ENCODE measurements at regions not wholly inside any gene's neighbourhood (a gene's known extent, or its start where the extent isn't known, plus 50 kb on each side); places are given as distances from the start of the nearest gene placed in this dataset.

DNA sequence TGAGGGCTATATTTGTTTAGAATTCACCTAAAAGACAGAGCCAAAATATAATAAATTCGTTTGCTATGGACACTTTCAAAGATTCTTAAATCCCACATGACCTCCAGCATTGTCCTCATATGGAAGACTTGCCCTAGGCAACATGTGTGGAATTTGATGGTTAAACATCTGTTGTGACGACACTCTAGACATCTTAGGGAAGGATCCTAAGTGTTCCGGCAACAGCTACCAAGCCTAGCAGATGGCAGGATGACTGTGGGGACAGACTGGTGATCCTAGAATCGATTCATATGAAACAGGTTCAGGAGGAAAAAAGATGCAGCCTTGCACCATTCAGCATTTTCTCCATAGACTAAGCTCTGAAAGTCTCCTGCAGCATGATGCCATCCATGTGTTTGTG, 77.6 kb upstream of the BACH2 start:
- Histone ChIP-seq H3K9me3 (ENCODE audit: low read depth, low read length, poor library complexity, severe bottlenecking) (no peaks in the 10 kb centered on the region), H3K4me1 (ENCODE audit: insufficient read depth, low read length, poor library complexity, severe bottlenecking) (peaks cover 4% of the 10 kb centered on the region), H3K36me3 (ENCODE audit: insufficient read depth, low read length, poor library complexity, severe bottlenecking) (no peaks in the 10 kb centered on the region), H3K27ac (ENCODE audit: low read depth, low read length, poor library complexity, severe bottlenecking) (no peak overlapping the region), H3K27me3 (replicated peaks; ENCODE audit: insufficient read depth, low read depth, low read length, poor library complexity) (peaks cover 5% of the 10 kb centered on the region), H3K4me3 (ENCODE audit: low read depth, low read length, poor library complexity, severe bottlenecking) (no peak overlapping the region)
- BruUV-seq (replicated peaks): no TSS peak
- TF ChIP-seq EZH2 (IDR thresholded peaks at IDR 0.05; ENCODE audit: borderline replicate concordance, low read depth, low read length, poor library complexity, severe bottlenecking): no peak
- DNase-seq (ENCODE audit: low spot score): no peak
- ChIA-PET POLR2A (ENCODE audit: low non-redundant PET) (no interaction called here), CTCF (no interaction called here)
- intact Hi-C loops (cut with micrococcal nuclease; ENCODE audit: unreplicated experiment): no loop called here

DNA sequence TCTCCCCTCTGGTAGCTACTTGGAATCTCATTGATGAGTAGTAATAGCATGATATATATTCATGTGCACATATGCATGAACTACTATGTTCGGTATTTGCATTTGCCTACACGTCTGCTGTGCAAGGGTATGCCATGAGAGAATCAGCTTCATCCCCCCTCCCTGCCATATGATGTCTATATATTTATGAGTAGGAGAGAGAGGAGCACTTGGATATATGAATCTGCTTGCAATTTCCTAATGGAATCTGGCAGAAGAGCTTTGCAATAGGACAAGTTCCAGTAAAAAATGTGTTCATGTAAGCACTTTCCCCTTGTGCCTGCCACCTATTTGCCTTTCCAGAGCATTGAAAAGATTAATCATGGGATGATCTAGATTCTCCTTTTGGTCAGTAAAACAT, 76.2 kb upstream of the BACH2 start:
- H3K4me1 ChIP-seq (ENCODE audit: insufficient read depth, low read length, poor library complexity, severe bottlenecking): peaks cover 7% of the 10 kb centered on the region
- no peaks in the 10 kb centered on the region for H3K27me3 ChIP-seq (replicated peaks; ENCODE audit: insufficient read depth, low read depth, low read length, poor library complexity)
- TF ChIP-seq EZH2 (IDR thresholded peaks at IDR 0.05; ENCODE audit: borderline replicate concordance, low read depth, low read length, poor library complexity, severe bottlenecking): no peak
- no peak for TF ChIP-seq CTCF (conservative IDR thresholded peaks at IDR 0.05; ENCODE audit: low read depth, low read length)
- no TSS peak for BruUV-seq (replicated peaks)
- no peak overlapping the region for H3K4me3 ChIP-seq (ENCODE audit: low read depth, low read length, poor library complexity, severe bottlenecking)
- intact Hi-C loops (cut with micrococcal nuclease; ENCODE audit: unreplicated experiment): no loop called here
- CTCF ChIA-PET: no interaction called here
- H3K9me3 ChIP-seq (ENCODE audit: low read depth, low read length, poor library complexity, severe bottlenecking): no peaks in the 10 kb centered on the region
- no peaks in the 10 kb centered on the region for H3K36me3 ChIP-seq (ENCODE audit: insufficient read depth, low read length, poor library complexity, severe bottlenecking)
- DNase-seq (ENCODE audit: low spot score): no peak
- POLR2A ChIA-PET (ENCODE audit: low non-redundant PET): no interaction called here
- no peak overlapping the region for H3K27ac ChIP-seq (ENCODE audit: low read depth, low read length, poor library complexity, severe bottlenecking)

DNA sequence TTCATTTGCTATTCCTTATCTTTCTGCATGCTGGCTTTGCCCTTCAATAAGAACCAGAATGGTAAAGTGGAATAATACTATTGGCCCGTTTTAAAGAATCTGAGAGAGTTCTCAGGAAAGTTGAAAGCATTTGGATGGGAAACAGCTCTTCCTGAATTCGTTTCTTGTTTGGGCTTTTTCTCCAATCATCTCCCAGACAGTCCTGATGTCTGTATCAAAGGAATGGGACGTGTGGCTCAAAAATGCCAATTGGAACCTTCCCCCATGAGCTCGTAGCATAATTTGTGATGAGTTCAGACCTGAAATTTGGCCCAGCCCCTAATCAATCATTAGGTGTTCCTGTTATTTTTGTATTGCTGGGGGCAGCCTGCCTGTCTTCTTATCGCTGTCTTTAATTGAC, 75.8 kb upstream of the BACH2 start:
- POLR2A ChIA-PET (ENCODE audit: low non-redundant PET): no interaction called here
- TF ChIP-seq CTCF (conservative IDR thresholded peaks at IDR 0.05; ENCODE audit: low read depth, low read length) (no peak), EZH2 (IDR thresholded peaks at IDR 0.05; ENCODE audit: borderline replicate concordance, low read depth, low read length, poor library complexity, severe bottlenecking) (no peak)
- no peak for DNase-seq (ENCODE audit: low spot score)
- Histone ChIP-seq H3K9me3 (ENCODE audit: low read depth, low read length, poor library complexity, severe bottlenecking) (peaks cover 2% of the 10 kb centered on the region), H3K4me1 (ENCODE audit: insufficient read depth, low read length, poor library complexity, severe bottlenecking) (peaks cover 7% of the 10 kb centered on the region), H3K36me3 (ENCODE audit: insufficient read depth, low read length, poor library complexity, severe bottlenecking) (no peaks in the 10 kb centered on the region), H3K27ac (ENCODE audit: low read depth, low read length, poor library complexity, severe bottlenecking) (no peak overlapping the region), H3K27me3 (replicated peaks; ENCODE audit: insufficient read depth, low read depth, low read length, poor library complexity) (no peaks in the 10 kb centered on the region), H3K4me3 (ENCODE audit: low read depth, low read length, poor library complexity, severe bottlenecking) (no peak overlapping the region)
- CTCF ChIA-PET: no interaction called here
- no TSS peak for BruUV-seq (replicated peaks)
- intact Hi-C loops (cut with micrococcal nuclease; ENCODE audit: unreplicated experiment): no loop called here

DNA sequence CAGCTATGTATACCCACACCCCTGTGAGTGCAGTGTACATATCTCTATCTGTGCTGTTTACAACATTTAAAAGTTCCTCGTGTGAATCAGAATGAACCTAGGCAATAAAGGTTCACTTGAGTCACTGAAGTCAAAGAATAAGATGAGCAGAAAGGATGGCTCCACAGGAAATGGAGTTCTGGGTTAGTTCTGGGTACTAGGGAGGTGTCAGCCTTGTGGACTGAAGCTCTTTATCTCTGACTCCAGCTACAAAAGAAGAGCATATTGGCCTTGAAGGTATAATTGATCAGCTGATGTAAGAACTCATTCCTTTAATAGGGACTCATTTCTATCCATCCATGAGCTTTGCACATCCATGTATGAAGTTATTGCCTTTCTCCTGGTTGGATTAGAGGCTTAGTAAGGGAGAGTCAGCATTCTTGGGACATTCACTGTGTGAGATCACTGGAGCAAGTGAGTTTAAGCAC, 73.9 kb upstream of the BACH2 start:
- no TSS peak for BruUV-seq (replicated peaks)
- Histone ChIP-seq H3K27me3 (replicated peaks; ENCODE audit: insufficient read depth, low read depth, low read length, poor library complexity) (no peaks in the 10 kb centered on the region), H3K9me3 (ENCODE audit: low read depth, low read length, poor library complexity, severe bottlenecking) (peaks cover 5% of the 10 kb centered on the region), H3K4me3 (ENCODE audit: low read depth, low read length, poor library complexity, severe bottlenecking) (no peak overlapping the region), H3K36me3 (ENCODE audit: insufficient read depth, low read length, poor library complexity, severe bottlenecking) (no peaks in the 10 kb centered on the region), H3K4me1 (ENCODE audit: insufficient read depth, low read length, poor library complexity, severe bottlenecking) (peaks cover 7% of the 10 kb centered on the region), H3K27ac (ENCODE audit: low read depth, low read length, poor library complexity, severe bottlenecking) (no peak overlapping the region)
- POLR2A ChIA-PET (ENCODE audit: low non-redundant PET): no interaction called here
- CTCF ChIA-PET: no interaction called here
- intact Hi-C loops (cut with micrococcal nuclease; ENCODE audit: unreplicated experiment): no loop called here
- no peak for DNase-seq (ENCODE audit: low spot score)
- TF ChIP-seq CTCF (conservative IDR thresholded peaks at IDR 0.05; ENCODE audit: low read depth, low read length): no peak
- no peak for TF ChIP-seq EZH2 (IDR thresholded peaks at IDR 0.05; ENCODE audit: borderline replicate concordance, low read depth, low read length, poor library complexity, severe bottlenecking)
